ENCODE measurements at regions not wholly inside any gene's neighbourhood (a gene's known extent, or its start where the extent isn't known, plus 50 kb on each side); places are given as distances from the start of the nearest gene placed in this dataset.

- no peak for TF ChIP-seq REST (IDR thresholded peaks at IDR 0.05)
- TF ChIP-seq CTCF (IDR thresholded peaks at IDR 0.05; ENCODE audit: low read depth, low read length, missing input control), result no peak
- no peak for TF ChIP-seq ZBTB33 (IDR thresholded peaks at IDR 0.05)
These were observed 357.3 kb downstream of the FOXA2 start for GRCh38 chr20:22226849-22227700.

All from liver (tissue), 2 donors.